ENCODE measurements at regions not wholly inside any gene's neighbourhood (a gene's known extent, or its start where the extent isn't known, plus 50 kb on each side); places are given as distances from the start of the nearest gene placed in this dataset.
"Not testable (repeated sequence)": the region's sequence is repeated elsewhere in the genome, so short reads cannot be mapped to it uniquely, and the experiment has no call there.

DNA sequence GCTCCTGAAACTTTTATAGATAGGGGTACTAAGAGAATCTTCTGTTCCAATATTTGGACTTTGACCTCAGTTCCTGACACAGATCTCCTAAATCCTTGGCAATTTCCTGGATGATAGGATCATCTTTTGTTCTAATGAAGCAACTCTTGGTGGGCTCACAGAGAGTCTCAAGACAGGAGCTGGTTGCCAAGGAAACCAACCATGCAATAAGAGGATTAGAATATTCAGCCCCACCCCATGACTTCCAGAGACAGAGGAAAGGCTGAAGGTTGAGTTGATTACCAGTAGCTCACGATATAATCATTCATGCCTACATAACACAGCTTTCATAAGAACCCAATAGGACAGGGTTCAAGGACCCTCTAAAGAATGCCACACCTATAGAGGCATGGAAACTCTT is 2050.2 kb upstream of the CDH6 start:
- no peak overlapping the region for H3K27ac ChIP-seq
- no peak overlapping the region for H3K4me3 ChIP-seq

DNA sequence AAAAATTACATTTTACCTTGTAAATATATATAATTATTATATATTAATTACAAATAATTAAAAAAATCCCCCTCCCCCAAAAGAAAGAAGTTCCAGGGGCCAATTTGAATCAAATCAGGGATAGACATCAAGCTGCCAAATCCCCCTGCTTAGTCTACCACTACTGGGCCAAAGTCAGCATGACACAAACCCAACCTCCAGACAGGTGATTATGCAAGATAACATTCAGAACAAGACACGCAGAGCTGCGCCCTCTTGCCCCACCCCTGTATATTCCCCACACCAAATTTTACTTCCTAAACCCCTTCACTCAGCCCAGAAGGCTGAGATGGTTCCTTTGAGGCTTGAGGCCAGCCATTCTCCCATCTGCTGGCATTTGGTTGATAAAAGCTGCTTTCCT is 2059.1 kb upstream of the CDH6 start:
- H3K4me3 ChIP-seq: no peak overlapping the region
- no peak overlapping the region for H3K27ac ChIP-seq

DNA sequence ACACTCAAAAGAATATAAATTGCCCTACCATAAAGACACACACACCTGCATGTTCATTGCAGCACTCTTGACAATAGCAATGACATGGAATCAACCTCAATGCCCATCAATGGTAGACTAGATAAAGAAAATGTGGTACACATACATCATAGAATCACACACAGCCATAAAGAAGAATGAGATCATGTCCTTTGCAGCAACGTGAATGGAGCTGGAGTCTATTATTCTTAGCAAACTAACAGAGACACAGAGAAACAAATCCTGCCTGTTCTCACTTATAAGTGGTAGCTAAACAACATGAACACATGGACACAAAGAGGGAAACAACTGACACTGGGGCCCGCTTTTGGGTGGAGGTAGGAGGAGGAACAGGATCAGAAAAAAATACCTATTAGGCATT is 2062.2 kb upstream of the CDH6 start:
- Histone ChIP-seq H3K4me3 (no peak overlapping the region), H3K27ac (no peak overlapping the region)

DNA sequence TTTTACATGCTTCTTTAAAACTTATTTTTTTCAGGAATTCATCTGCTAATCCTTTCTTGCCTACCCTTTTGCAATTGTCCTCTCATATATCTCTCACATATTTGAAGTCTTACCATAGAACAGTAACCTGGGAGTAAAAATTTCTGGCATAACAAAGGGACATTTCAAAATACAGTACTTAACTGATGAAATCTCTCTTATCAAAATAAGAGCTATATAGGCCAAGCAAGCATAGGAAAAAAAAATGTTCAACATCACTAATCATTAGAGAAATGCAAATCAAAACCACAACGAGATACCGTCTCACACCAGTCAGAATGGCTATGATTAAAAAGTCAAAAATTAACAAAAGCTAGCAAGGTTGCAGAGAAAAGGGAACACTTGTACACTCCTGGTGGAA is 2062.7 kb upstream of the CDH6 start:
- Histone ChIP-seq H3K4me3 (no peak overlapping the region), H3K27ac (no peak overlapping the region)

DNA sequence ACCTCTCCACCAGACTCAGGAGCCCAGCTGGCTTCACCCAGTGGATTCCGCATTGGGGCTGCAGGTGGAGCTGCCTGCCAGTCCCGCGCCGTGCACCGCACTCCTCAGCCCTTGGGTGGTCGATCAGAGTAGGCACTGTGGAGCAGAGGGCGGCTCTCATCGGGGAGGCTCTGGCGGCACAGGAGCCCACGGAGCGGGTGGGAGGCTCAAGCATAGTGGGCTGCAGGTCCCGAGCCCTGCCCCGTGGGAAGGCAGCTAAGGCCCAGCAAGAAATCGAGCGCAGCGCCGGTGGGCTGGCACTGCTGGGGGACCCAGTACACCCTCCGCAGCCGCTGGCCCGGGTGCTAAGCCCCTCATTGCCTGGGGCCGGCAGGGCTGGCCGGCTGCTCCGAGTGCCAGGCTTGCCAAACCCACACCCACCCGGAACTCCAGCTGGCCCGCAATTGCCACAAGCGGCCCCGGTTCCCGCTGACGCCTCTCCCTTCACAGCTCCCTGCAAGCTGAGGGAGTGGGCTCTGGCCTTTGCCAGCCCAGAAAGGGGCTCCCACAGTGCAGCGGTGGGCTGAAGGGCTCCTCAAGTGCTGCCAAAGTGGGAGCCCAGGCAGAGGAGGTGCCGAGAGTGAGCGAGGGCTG is 2065.8 kb upstream of the CDH6 start:
- H3K4me3 ChIP-seq, H3K27ac ChIP-seq: not testable (repeated sequence)

DNA sequence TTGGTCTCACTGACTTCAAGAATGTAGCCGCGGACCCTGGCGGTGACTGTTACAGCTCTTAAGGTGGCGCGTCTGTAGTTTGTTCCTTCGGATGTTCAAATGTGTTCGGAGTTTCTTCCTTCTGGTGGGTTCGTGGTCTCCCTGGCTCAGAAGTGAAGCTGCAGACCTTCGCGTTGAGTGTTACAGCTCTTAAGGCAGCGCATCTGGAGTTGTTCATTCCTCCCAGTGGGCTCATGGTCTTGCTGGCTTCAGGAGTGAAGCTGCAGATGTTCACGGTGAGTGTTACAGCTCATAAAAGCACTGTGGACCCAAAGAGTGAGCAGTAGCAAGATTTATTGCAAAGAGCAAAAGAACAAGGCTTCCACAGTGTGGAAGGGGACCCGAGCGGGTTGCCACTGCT is 2067.0 kb upstream of the CDH6 start:
- not testable (repeated sequence) for H3K4me3 ChIP-seq, H3K27ac ChIP-seq

DNA sequence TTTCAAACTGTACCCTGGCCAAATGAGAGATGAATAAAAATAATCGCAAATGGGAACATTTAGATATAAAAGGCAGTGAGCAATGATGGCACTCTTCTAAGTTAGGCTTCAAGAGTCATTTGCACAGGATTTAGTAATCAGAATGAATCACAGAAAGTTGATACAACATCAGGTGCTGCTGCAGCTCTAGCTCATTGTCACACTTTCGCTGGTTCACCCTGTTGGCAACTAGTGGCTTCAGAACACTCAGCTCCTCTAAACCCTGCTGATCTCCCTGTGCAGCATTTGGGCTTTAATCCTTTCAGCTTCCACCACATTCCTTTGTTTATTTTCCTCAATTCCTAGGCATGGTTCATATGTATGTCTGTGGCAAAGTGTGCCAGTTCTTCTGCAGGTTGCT is 2071.2 kb upstream of the CDH6 start:
- no peak overlapping the region for H3K4me3 ChIP-seq
- no peak overlapping the region for H3K27ac ChIP-seq

DNA sequence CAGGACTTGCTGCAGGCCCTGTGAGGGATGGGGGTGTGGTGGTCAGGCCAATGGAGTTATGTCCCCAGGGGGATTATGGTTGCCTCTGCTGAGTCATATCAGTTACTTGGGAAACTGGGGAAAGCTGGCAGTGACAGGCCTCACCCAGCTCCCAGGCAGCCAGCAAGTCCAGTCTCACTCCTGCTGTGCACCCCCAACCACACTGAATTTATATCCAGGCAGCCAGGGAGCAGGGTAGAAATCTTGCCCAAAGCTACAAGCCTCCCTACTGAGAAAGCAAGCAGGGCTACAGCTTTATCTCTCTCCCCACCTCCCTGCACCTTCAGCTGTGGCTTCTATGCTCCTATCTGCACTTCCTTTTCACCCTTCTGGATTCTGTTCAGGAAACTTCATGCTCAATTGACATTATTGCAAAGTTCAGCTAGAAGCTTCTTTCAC is 2076.0 kb upstream of the CDH9 start:
- H3K27ac ChIP-seq: no peak overlapping the region

DNA sequence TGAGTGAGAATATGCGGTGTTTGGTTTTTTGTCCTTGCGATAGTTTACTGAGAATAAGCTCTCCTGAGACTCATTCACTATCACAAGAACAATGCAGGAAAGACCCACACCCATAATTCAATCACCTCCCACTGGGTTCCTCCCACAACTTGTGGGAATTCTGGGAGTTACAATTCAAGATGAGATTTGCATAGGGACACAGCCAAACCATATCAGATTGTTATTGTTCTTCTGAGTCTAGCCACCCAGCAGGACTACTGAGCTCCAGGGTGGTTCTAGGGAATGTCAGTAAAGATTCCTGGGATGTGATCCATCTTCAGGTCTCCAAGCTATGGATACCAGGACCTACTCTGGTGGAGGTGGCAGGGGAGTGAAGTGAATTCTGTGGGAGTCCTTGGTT is 2075.1 kb upstream of the CDH9 start:
- no peak overlapping the region for H3K27ac ChIP-seq
- no peak overlapping the region for H3K4me3 ChIP-seq

More for the DNA sequence above, 2076.0 kb upstream of the CDH9 start:
- H3K4me3 ChIP-seq: no peak overlapping the region

DNA sequence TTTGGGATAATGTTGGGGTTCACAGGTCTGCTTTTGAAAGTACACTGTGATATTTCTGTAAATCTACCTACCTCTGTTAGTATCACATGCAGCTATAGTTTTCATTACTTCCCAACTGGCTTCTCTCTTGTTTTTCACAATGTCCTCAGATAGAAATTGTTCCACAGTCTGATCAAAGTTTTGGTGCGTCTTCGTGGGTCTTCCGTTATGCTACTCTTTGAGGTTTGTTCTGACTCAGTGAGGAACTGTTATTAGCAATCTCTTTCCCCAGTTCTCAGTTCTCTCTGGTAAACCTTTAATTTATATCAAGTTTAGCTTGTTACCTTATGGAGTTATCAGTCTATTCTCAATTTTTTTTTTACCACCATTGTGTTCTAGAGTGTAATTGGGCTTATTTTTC is 2061.2 kb upstream of the CDH9 start:
- Histone ChIP-seq H3K4me3 (no peak overlapping the region), H3K27ac (no peak overlapping the region)

DNA sequence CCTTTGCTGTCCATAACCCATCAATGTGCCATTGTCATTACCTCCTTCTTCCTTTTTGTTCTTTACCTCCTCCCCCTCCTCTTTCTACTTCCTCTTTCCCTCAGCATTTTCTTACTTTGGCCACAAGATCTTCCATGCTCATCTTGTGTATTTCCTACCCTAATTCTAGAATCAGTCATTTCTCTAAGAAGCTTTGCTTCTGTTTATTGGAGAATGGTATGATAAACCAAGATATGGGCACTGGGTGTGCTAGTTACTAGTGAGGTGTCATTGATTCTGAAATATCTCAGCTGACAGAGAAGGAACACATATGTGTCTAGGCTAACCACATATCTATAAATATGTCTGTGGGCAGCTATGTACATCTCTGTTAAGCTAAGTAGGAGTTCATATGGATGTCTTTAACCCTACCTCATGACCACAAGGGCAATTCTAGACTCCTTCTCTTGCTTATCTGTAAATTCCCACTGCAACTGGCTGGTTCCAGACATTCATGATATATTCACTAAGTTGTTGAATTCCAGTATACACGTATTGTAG is 2051.3 kb upstream of the CDH9 start:
- Histone ChIP-seq H3K4me3 (no peak overlapping the region), H3K27ac (no peak overlapping the region)

DNA sequence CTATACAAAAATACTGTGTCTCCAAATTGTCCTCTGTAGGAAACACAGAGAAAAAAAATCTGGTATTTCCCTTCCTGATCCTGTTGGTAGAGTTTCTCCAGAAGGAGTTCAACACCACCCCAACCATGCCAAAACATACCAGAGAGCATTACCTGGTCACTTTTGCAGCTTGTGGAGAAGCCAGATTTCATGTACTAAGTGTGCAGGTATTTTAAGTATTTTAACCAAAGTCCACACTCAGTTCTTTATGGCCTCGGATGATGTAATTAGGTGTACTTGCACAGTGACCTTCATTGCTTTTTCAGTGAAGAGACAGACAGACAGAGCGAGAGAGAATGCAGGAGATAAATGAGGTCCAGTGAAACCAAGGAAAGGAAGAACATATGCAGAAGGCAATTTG is 2046.8 kb upstream of the CDH9 start:
- H3K4me3 ChIP-seq: no peak overlapping the region
- H3K27ac ChIP-seq: no peak overlapping the region

DNA sequence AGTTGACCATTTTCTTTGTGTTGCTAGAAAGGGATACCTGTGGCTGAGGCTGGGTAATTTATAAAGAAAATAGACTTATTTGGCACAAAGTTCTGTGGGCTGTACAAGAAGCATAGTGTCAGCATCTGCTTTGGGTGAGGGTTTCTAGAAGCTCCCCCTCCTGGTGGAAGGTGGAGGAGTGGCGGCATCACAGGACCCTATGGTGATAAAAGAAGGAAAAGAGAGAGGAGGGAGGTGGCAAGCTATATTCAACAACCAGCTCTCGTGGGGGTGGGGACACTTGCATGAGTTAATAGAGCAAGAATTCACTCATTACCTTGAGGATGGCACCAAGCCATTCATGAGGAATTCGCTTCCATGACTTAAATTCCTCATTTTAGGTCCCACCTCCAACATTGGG is 2041.4 kb upstream of the CDH9 start:
- Histone ChIP-seq H3K4me3 (no peak overlapping the region), H3K27ac (no peak overlapping the region)

DNA sequence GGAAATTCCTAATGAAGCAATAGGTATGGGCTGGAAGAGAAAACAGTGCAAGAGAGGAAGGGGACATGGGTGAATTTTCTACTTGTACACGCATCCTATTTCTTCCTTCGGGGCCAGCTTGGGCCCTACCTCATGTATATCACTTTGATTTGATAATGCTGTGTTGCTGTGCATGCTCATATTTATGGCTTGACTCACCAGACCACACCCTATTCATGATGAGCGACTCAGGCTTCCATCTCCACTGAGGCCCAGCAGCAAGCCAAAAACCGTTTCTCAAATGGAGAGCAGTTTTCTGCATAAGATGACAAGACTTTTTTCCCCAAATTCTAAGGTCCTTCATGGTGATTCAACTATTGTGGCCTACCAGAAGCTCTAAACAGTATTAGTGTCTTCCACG is 2039.1 kb upstream of the CDH9 start:
- Histone ChIP-seq H3K4me3 (no peak overlapping the region), H3K27ac (no peak overlapping the region)

DNA sequence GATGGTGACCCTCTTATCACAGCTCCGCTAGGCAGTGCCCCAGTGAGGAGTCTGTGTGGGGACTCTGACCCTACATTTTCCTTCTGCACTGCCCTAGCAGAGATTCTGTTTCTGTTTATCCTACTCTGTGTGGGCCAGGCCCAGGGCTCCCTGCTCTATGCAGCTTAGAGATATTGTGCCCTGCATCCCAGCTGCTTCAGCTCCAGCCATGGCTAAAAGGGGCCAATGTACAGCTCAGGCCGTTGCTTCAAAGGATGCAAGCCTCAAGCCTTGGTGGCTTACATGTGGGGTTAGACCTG is 2030.7 kb upstream of the CDH9 start:
- H3K4me3 ChIP-seq: no peak overlapping the region
- H3K27ac ChIP-seq: no peak overlapping the region

DNA sequence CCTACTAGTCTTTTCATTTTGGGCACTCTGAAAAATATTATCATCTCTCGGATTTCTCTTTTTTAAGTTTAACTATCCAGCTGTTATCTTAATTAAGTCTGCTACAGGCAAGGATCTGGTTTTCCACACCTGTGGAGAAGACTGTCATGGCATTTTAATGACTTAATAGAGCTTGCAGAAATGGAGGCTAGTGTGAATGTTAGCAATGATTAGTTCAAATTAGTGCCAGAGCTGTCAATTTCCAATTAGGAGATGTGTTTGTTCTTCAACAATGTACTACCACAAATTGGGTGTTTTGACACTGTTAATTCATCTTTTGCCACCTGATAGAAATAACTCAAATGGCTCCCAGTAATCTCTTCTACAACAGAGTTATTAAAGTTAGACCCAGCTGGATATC is 2023.0 kb upstream of the CDH9 start:
- no peak overlapping the region for H3K27ac ChIP-seq
- no peak overlapping the region for H3K4me3 ChIP-seq

DNA sequence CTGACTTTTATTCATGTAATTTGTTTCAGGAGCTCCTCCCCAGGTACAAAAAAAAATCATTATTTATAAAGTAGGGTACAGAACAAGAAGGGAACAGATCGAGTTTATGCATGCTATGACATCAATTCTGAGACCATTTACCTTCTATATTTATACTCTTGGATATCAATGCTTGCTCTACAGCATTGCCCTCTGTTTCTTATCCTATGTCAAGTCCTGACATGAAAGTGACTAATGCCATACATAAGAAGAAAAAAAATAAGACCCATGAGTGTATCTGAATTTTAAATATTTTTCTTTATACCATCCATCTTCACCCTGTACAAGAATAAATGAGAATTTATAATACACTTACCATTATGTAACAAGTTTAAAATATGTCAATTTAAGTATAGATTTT is 2016.3 kb upstream of the CDH9 start:
- Histone ChIP-seq H3K4me3 (no peak overlapping the region), H3K27ac (no peak overlapping the region)

DNA sequence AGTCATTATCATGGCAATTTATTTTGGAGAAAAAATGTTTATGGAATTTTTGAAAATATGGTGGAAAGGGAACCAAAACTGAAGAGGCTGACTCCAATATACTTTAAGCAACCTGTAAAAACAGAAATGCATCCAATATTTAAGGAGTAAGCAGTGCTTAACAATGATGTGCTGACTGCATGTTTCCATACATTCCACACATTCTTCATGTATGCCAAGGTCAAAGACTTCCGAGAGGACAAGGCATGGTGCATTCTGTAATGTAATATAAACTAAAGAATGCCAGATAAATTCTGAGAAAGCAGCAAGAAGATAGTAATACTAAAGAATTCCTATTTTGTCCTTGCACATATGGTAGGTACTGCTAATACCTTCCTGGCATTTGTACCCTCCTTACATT is 2015.9 kb upstream of the CDH9 start:
- no peak overlapping the region for H3K27ac ChIP-seq
- H3K4me3 ChIP-seq: no peak overlapping the region

DNA sequence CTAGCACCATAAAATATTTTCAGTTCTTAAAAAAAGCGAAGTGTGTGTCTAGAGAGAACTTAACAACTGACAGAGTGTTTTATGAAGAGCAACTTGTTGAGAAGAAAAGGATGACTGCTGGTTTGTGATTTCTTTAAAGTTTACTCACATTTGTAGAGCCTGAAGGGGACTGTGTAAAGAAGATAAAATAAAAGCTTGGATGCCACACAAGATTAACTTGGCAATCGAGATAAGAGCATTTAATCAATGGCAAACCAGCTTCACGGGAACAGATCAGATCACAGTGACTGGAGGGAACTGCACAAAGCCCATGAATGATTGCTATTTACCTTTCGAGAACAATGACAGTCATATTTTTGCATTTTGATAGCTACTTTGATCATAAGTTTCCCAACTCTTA is 2013.1 kb upstream of the CDH9 start:
- no peak overlapping the region for H3K4me3 ChIP-seq
- H3K27ac ChIP-seq: no peak overlapping the region

DNA sequence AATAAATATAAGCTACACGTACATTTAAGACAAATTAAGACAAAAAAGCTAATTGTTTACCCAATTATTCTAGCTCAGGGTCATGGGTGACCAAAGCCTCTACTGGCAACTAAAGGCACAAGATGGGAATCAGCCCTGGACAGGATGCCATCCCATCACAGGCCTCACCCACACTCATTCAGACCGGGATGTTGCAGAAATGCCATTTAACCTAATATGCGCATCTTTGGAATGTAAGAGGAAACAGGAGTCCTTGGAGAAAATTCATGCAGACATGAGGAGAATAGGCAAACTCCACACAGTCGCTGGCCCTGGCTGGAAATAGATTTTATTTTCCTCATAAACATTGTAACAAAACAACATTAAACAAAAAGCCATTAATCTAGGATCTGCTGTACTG is 2003.8 kb upstream of the CDH9 start:
- Histone ChIP-seq H3K27ac (no peak overlapping the region), H3K4me3 (no peak overlapping the region)

DNA sequence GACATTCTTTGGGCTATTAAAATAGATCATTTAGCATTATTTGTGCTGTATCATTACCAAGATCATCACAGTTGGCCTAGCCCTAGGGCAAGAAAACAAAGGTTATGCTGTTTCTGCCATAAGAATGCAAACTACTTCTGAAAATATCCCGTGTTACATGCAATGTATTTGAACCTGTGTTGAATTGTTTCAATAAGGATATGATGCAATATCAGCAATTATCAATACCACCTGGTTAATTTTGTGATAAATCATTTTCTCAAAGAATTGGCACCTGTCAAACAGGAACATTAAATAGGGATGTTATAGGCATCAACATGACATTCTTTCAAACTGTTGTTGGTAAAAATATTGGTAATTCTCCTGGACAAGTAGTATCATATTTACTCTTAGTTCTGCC is 2002.0 kb upstream of the CDH9 start:
- H3K27ac ChIP-seq: no peak overlapping the region
- H3K4me3 ChIP-seq: no peak overlapping the region

DNA sequence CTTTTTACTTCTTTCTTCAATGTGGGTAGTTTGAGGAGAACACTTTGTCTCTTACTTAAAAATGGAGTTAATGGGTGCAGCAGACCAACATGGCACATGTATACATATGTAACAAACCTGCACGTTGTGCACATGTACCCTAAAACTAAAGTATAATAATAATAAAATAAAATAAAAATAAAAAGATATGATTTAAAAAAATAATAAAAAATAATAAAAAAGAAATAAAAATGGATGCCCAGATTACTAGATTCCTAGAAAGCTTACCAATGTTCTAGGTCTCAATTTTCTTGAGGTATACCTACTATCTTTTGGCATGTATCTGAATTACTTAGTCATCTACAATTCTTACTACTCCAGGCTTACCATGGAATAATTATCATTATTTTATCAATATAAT is 2001.6 kb upstream of the CDH9 start:
- no peak overlapping the region for H3K27ac ChIP-seq

DNA sequence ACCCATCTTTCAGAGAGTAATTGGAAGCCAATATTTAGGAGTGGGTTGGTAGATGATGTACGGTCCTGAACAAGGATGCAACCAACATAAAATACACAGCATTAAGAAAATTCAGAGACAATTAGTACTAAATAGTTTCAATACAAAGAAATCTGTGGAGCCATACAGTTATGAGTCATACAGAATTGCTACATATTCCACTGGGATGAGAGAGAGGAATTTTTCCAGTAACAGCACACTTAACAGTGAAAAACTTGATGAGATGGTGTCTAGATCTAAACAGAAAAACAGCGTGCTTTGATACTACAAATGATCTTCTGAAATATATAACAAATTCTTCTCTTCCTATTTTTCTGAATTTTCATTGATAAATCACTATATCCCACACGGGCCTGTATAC is 1999.3 kb upstream of the CDH9 start:
- no peak overlapping the region for H3K4me3 ChIP-seq
- no peak overlapping the region for H3K27ac ChIP-seq

More for the DNA sequence above, 2001.6 kb upstream of the CDH9 start:
- no peak overlapping the region for H3K4me3 ChIP-seq

Measured in skin epidermis (tissue), 12 donors.